Calu3 (cell line): ENCODE measurements at regions not wholly inside any gene's neighbourhood (a gene's known extent, or its start where the extent isn't known, plus 50 kb on each side); places are given as distances from the start of the nearest gene placed in this dataset.

Experiments
- BruUV-seq: library from RNA; stranded (reverse); fragments of 400-500 nt; replicated peaks from 2 replicates; lab custom pipeline; 2021; lab: Mats Ljungman, UMichigan
- CTCF ChIA-PET: fragments of 300-600 bp; sonication (Branson Sonifier 250); formaldehyde crosslinking; loops from one replicate; lab custom pipeline; 2022; ENCODE audit warnings: antibody characterized with exemption; lab: Charles Lee
- DNase-seq: peaks from one replicate; pipeline ENCODE4 v3.0.0; 2022
- H3K27ac Mint-ChIP-seq: one replicate; pipeline ENCODE4 v1.8.0; 2022; ENCODE audit warnings: mixed read lengths; ENCODE audit not compliant: unreplicated experiment
- H3K27me3 Mint-ChIP-seq: one replicate; pipeline ENCODE4 v1.8.0; 2022; ENCODE audit warnings: mixed read lengths; ENCODE audit not compliant: unreplicated experiment
- H3K36me3 Mint-ChIP-seq: one replicate; pipeline ENCODE4 v1.8.0; 2022; ENCODE audit warnings: mild to moderate bottlenecking, moderate library complexity, mixed read lengths; ENCODE audit not compliant: insufficient read depth, unreplicated experiment
- H3K4me1 Mint-ChIP-seq: one replicate; pipeline ENCODE4 v1.8.0; 2022; ENCODE audit warnings: mild to moderate bottlenecking, low read depth, mixed read lengths; ENCODE audit not compliant: unreplicated experiment
- H3K4me3 Mint-ChIP-seq: one replicate; pipeline ENCODE4 v1.8.0; 2022; ENCODE audit warnings: mild to moderate bottlenecking, low read depth, moderate library complexity, mixed read lengths; ENCODE audit not compliant: unreplicated experiment
- H3K9me3 Mint-ChIP-seq: one replicate; pipeline ENCODE4 v1.8.0; 2022; ENCODE audit warnings: low read depth, mixed read lengths; ENCODE audit not compliant: unreplicated experiment
- CTCF ChIP-seq: fragments of 200-600 bp; IDR thresholded peaks from one replicate; pipeline ENCODE4 v1.8.0; 2022; ENCODE audit warnings: antibody characterized with exemption; ENCODE audit not compliant: unreplicated experiment
- intact Hi-C: fragments of 100-400 bp; cut with micrococcal nuclease; formaldehyde crosslinking; loops from one replicate; pipeline ENCODE4 v1.10.0; 2022; ENCODE audit not compliant: unreplicated experiment

- no peak for DNase-seq
These were observed 167.2 kb downstream of the POLR2M start for GRCh38 chr15:57873564-57874209.

DNA sequence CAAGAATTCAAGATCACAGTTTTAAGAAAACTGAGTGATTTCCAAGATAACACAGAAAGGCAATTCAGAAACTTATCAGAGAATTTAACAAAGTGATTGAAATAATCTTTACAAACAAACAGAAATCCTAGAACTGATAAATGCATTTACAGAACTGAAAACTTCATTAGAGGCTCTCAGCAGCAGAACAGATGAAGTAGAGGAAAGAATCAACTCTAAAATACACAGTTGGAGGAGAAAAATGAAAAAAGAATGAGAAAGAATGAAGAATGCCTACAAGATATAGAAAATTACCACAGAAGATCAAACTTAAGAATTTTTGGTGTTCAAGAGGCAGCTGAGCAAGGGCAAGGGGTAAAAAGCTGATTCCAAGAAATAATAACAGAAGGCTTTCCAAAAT lies 168.8 kb downstream of the POLR2M start:
- no TSS peak for BruUV-seq
- DNase-seq: no peak
- intact Hi-C loops: no loop called here
- no peaks in the 10 kb centered on the region for H3K36me3 Mint-ChIP-seq
- H3K27ac Mint-ChIP-seq: no peak overlapping the region
- H3K27me3 Mint-ChIP-seq: no peaks in the 10 kb centered on the region
- no peak overlapping the region for H3K4me3 Mint-ChIP-seq
- CTCF ChIA-PET: no interaction called here
- TF ChIP-seq CTCF: no peak
- H3K4me1 Mint-ChIP-seq: peaks cover 21% of the 10 kb centered on the region
- H3K9me3 Mint-ChIP-seq: peaks cover 2% of the 10 kb centered on the region

More at GRCh38 chr15:57873564-57874209, 167.2 kb downstream of the POLR2M start:
- CTCF ChIA-PET: no interaction called here
- BruUV-seq: no TSS peak
- no peak overlapping the region for H3K27ac Mint-ChIP-seq
- H3K9me3 Mint-ChIP-seq: peaks cover 2% of the 10 kb centered on the region
- no peaks in the 10 kb centered on the region for H3K36me3 Mint-ChIP-seq
- no peak for TF ChIP-seq CTCF
- no peak overlapping the region for H3K4me3 Mint-ChIP-seq
- H3K4me1 Mint-ChIP-seq: peaks cover 17% of the 10 kb centered on the region
- intact Hi-C loops: no loop called here
- H3K27me3 Mint-ChIP-seq: no peaks in the 10 kb centered on the region

GRCh38 chr15:57878573-57878972 lies 172.1 kb downstream of the POLR2M start:
- Mint-ChIP-seq H3K36me3 (no peaks in the 10 kb centered on the region), H3K4me3 (no peak overlapping the region), H3K4me1 (peaks cover 21% of the 10 kb centered on the region), H3K27ac (peak overlapping the region; percentile 40), H3K9me3 (peaks cover 2% of the 10 kb centered on the region), H3K27me3 (peaks cover 2% of the 10 kb centered on the region)
- intact Hi-C loops: no loop called here
- BruUV-seq: no TSS peak
- TF ChIP-seq CTCF: no peak
- no peak for DNase-seq
- CTCF ChIA-PET: interaction anchor here (0.6 to 1.5 kb wide), 9 partner anchors 9 to 192 kb away, joined by 3 to 10 read pairs (median 4); partner anchors contain the start of gene ALDH1A2

DNA sequence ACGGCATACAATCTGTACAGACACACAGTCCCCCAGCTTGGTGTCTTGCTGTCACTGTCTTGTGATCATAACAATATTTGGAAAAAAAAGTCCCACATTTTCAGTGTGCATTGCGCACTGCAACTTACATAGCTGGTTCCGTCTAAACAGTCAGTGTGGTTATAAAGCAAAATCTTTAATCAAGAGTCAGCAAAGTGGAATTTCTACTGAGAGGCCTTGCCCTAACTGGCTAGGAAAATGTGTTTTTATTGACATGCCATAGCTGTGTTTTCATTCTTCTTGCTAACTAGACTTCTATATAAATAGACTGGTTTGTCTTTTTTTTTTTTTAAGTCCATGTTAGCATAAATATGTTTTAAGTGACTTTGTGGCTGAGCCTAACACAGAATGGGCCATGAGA lies 174.8 kb downstream of the POLR2M start:
- Mint-ChIP-seq H3K27me3 (peaks cover 20% of the 10 kb centered on the region), H3K4me3 (no peak overlapping the region), H3K9me3 (no peaks in the 10 kb centered on the region), H3K36me3 (no peaks in the 10 kb centered on the region), H3K4me1 (peaks cover 21% of the 10 kb centered on the region), H3K27ac (no peak overlapping the region)
- no TSS peak for BruUV-seq
- CTCF ChIA-PET: interaction anchor here (0.5 kb wide), 1 partner anchor 874 kb away, joined by 5 read pairs; no protein-coding TSS in a partner anchor
- TF ChIP-seq CTCF: no peak
- intact Hi-C loops: no loop called here
- no peak for DNase-seq
